ENCODE measurements at regions not wholly inside any gene's neighbourhood (a gene's known extent, or its start where the extent isn't known, plus 50 kb on each side); places are given as distances from the start of the nearest gene placed in this dataset.

- TF ChIP-seq CTCF (IDR thresholded peaks at IDR 0.05; ENCODE audit: poor library complexity) (no peak), EZH2 (IDR thresholded peaks at IDR 0.05; ENCODE audit: borderline replicate concordance) (no peak), EZH2phosphoT487 (IDR thresholded peaks at IDR 0.05; ENCODE audit: low read depth, severe bottlenecking, unreplicated experiment) (no peak)
Observed at GRCh38 chr3:83321891-83322290, 1560.4 kb upstream of the GBE1 start.

Data from hepatocyte (in vitro differentiated cells).